ENCODE measurements at regions not wholly inside any gene's neighbourhood (a gene's known extent, or its start where the extent isn't known, plus 50 kb on each side); places are given as distances from the start of the nearest gene placed in this dataset.

DNA sequence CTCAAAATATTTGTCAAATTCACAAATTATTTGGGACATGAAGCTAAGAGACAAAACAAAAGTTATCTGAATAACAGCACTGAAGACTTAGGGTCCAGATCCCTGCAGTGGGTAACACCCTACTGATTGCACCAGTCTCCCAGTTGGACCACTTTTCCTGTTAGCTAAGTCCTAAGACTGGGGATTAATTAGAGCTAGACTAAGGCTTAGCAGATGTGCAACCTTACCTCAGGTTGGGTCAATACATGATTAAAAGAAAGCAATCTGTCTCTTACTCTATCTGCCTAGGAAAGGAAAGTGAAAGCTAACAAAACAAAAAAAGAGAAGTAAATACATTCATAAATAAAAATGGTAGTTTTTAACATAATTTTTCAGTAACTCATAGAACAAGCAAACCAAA, 737.2 kb upstream of the CHRM3 start:
- no peak for ATAC-seq
- Mint-ChIP-seq H3K27ac (peak overlapping the region; percentile 77; the same call in 1 of the 2 replicates), H3K36me3 (no peaks in the 10 kb centered on the region), H3K9me3 (no peaks in the 10 kb centered on the region), H3K4me1 (peaks cover 20% of the 10 kb centered on the region), H3K4me3 (no peak overlapping the region), H3K27me3 (ENCODE audit: low read depth) (no peaks in the 10 kb centered on the region)
- DNase-seq (ENCODE audit: low spot score), result no peak
- POLR2A ChIA-PET, result no interaction called here
- TF ChIP-seq MYBL2 (CRISPR knock-in tag; IDR thresholded peaks at IDR 0.05), result no peak
- CTCF ChIA-PET, result no interaction called here

DNA sequence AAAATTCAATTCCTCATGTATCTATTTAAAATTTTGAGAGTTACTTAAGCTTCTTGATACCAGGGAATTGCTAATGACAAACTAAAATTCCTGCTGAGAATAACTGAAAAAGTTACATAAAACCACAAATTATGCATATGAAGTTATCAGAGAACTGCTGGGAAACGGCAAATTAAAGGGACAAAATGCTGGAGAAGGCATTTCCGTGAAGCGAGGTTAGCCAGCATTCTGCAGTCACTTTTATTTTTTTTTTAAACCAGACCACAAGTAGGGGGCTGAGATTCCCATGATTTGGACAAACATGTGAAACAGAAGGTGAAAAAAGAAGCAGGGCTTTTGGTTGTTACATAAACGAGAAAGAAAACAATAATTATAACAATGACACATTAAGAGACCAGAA, 737.6 kb upstream of the CHRM3 start:
- POLR2A ChIA-PET, result no interaction called here

DNA sequence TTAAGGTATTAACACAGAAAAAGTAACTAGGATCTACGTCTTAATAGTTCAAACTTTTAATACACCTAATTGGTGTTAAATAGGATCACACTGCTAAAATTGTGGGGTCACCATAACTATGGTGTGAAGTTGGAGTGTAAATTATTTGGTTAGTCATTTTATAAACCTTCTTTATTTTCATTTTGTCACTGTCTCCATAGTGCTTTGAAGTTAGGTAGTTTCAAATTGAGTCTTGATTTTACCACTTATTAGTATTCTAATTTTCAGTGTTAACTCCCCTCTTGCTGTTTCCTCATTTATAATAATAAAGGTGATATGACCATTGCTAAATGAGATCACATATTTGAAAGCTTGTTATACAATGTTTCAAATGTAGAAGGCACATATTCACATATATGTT, 738.1 kb upstream of the CHRM3 start:
- POLR2A ChIA-PET, result interaction anchor here (1.0 kb wide), 1 partner anchor 21 kb away, joined by 3 read pairs; no protein-coding TSS in a partner anchor
- H3K27ac Mint-ChIP-seq, result peak overlapping the region; percentile 77
- TF ChIP-seq, protein P1, sequence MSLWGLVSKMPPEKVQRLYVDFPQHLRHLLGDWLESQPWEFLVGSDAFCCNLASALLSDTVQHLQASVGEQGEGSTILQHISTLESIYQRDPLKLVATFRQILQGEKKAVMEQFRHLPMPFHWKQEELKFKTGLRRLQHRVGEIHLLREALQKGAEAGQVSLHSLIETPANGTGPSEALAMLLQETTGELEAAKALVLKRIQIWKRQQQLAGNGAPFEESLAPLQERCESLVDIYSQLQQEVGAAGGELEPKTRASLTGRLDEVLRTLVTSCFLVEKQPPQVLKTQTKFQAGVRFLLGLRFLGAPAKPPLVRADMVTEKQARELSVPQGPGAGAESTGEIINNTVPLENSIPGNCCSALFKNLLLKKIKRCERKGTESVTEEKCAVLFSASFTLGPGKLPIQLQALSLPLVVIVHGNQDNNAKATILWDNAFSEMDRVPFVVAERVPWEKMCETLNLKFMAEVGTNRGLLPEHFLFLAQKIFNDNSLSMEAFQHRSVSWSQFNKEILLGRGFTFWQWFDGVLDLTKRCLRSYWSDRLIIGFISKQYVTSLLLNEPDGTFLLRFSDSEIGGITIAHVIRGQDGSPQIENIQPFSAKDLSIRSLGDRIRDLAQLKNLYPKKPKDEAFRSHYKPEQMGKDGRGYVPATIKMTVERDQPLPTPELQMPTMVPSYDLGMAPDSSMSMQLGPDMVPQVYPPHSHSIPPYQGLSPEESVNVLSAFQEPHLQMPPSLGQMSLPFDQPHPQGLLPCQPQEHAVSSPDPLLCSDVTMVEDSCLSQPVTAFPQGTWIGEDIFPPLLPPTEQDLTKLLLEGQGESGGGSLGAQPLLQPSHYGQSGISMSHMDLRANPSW (CRISPR knock-in tag; conservative IDR thresholded peaks at IDR 0.05; ENCODE audit: low read depth), result no peak
- TF ChIP-seq, protein P2, sequence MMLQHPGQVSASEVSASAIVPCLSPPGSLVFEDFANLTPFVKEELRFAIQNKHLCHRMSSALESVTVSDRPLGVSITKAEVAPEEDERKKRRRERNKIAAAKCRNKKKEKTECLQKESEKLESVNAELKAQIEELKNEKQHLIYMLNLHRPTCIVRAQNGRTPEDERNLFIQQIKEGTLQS (CRISPR knock-in tag; conservative IDR thresholded peaks at IDR 0.05), result no peak
- TF ChIP-seq, protein P3, sequence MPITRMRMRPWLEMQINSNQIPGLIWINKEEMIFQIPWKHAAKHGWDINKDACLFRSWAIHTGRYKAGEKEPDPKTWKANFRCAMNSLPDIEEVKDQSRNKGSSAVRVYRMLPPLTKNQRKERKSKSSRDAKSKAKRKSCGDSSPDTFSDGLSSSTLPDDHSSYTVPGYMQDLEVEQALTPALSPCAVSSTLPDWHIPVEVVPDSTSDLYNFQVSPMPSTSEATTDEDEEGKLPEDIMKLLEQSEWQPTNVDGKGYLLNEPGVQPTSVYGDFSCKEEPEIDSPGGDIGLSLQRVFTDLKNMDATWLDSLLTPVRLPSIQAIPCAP (CRISPR knock-in tag; IDR thresholded peaks at IDR 0.05), result no peak
- TF ChIP-seq, protein P4, sequence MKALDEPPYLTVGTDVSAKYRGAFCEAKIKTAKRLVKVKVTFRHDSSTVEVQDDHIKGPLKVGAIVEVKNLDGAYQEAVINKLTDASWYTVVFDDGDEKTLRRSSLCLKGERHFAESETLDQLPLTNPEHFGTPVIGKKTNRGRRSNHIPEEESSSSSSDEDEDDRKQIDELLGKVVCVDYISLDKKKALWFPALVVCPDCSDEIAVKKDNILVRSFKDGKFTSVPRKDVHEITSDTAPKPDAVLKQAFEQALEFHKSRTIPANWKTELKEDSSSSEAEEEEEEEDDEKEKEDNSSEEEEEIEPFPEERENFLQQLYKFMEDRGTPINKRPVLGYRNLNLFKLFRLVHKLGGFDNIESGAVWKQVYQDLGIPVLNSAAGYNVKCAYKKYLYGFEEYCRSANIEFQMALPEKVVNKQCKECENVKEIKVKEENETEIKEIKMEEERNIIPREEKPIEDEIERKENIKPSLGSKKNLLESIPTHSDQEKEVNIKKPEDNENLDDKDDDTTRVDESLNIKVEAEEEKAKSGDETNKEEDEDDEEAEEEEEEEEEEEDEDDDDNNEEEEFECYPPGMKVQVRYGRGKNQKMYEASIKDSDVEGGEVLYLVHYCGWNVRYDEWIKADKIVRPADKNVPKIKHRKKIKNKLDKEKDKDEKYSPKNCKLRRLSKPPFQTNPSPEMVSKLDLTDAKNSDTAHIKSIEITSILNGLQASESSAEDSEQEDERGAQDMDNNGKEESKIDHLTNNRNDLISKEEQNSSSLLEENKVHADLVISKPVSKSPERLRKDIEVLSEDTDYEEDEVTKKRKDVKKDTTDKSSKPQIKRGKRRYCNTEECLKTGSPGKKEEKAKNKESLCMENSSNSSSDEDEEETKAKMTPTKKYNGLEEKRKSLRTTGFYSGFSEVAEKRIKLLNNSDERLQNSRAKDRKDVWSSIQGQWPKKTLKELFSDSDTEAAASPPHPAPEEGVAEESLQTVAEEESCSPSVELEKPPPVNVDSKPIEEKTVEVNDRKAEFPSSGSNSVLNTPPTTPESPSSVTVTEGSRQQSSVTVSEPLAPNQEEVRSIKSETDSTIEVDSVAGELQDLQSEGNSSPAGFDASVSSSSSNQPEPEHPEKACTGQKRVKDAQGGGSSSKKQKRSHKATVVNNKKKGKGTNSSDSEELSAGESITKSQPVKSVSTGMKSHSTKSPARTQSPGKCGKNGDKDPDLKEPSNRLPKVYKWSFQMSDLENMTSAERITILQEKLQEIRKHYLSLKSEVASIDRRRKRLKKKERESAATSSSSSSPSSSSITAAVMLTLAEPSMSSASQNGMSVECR (CRISPR knock-in tag; IDR thresholded peaks at IDR 0.05; ENCODE audit: borderline replicate concordance), result no peak
- TF ChIP-seq, protein P5, sequence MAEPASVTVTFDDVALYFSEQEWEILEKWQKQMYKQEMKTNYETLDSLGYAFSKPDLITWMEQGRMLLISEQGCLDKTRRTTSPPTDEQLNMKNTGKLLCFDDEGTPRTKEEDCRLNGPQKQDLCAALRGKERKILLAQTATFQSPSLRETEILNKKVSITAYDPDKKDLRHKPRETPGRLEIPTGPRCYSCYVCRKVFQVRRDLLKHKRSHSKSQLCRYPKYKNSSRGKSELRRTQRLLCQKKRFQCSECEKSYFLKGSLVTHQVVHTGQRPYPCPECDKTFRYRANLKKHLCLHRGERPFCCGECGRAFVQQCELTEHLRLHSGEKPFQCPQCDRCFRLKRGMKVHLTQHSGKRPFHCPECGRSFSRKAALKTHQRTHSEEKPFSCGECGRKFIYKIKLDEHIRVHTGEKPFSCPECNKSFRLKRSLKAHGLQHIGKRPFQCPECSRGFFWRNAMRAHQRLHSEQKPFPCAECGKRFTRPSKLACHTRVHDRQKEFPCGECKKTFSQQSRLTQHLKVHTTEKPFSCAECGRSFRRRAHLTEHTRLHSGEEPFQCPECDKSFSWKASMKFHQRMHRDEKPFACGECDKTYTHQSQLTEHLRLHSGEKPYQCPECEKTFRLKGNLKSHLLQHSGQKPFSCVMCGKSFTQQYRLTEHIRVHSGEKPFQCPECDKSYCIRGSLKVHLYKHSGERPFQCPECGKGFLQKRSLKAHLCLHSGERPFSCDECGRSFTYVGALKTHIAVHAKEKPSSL (CRISPR knock-in tag; conservative IDR thresholded peaks at IDR 0.05), result no peak
- TF ChIP-seq, protein P6, sequence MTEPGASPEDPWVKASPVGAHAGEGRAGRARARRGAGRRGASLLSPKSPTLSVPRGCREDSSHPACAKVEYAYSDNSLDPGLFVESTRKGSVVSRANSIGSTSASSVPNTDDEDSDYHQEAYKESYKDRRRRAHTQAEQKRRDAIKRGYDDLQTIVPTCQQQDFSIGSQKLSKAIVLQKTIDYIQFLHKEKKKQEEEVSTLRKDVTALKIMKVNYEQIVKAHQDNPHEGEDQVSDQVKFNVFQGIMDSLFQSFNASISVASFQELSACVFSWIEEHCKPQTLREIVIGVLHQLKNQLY (CRISPR knock-in tag; IDR thresholded peaks at IDR 0.05), result no peak
- TF ChIP-seq ZNF263 (CRISPR knock-in tag; IDR thresholded peaks at IDR 0.05; ENCODE audit: low read depth) (no peak), CBFB (CRISPR knock-in tag; IDR thresholded peaks at IDR 0.05; ENCODE audit: low read depth) (no peak), MYBL2 (CRISPR knock-in tag; IDR thresholded peaks at IDR 0.05) (no peak), NFYB (CRISPR knock-in tag; conservative IDR thresholded peaks at IDR 0.05; ENCODE audit: low read depth) (no peak), ESRRA (CRISPR knock-in tag; IDR thresholded peaks at IDR 0.05; ENCODE audit: borderline replicate concordance) (no peak)
- TF ChIP-seq, protein P7, sequence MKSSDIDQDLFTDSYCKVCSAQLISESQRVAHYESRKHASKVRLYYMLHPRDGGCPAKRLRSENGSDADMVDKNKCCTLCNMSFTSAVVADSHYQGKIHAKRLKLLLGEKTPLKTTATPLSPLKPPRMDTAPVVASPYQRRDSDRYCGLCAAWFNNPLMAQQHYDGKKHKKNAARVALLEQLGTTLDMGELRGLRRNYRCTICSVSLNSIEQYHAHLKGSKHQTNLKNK (CRISPR knock-in tag; IDR thresholded peaks at IDR 0.05), result no peak
- TF ChIP-seq, protein P8, sequence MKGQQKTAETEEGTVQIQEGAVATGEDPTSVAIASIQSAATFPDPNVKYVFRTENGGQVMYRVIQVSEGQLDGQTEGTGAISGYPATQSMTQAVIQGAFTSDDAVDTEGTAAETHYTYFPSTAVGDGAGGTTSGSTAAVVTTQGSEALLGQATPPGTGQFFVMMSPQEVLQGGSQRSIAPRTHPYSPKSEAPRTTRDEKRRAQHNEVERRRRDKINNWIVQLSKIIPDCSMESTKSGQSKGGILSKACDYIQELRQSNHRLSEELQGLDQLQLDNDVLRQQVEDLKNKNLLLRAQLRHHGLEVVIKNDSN (CRISPR knock-in tag; IDR thresholded peaks at IDR 0.05), result no peak

More for the DNA sequence above, 737.6 kb upstream of the CHRM3 start:
- Mint-ChIP-seq H3K36me3 (no peaks in the 10 kb centered on the region), H3K4me1 (peaks cover 20% of the 10 kb centered on the region), H3K4me3 (no peak overlapping the region), H3K9me3 (no peaks in the 10 kb centered on the region), H3K27ac (peak overlapping the region; percentile 77; the same call in 1 of the 2 replicates), H3K27me3 (ENCODE audit: low read depth) (no peaks in the 10 kb centered on the region)
- no peak for ATAC-seq
- CTCF ChIA-PET, result no interaction called here
- TF ChIP-seq, protein P2 (CRISPR knock-in tag; conservative IDR thresholded peaks at IDR 0.05), result no peak
- TF ChIP-seq ZNF671 (CRISPR knock-in tag; IDR thresholded peaks at IDR 0.05), result no peak
- TF ChIP-seq, protein P9, sequence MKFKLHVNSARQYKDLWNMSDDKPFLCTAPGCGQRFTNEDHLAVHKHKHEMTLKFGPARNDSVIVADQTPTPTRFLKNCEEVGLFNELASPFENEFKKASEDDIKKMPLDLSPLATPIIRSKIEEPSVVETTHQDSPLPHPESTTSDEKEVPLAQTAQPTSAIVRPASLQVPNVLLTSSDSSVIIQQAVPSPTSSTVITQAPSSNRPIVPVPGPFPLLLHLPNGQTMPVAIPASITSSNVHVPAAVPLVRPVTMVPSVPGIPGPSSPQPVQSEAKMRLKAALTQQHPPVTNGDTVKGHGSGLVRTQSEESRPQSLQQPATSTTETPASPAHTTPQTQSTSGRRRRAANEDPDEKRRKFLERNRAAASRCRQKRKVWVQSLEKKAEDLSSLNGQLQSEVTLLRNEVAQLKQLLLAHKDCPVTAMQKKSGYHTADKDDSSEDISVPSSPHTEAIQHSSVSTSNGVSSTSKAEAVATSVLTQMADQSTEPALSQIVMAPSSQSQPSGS (CRISPR knock-in tag; IDR thresholded peaks at IDR 0.05; ENCODE audit: borderline replicate concordance, low read depth), result no peak
- TF ChIP-seq CREM (CRISPR knock-in tag; IDR thresholded peaks at IDR 0.05), result no peak
- DNase-seq (ENCODE audit: low spot score), result no peak

More for the DNA sequence above, 738.1 kb upstream of the CHRM3 start:
- Mint-ChIP-seq H3K4me1 (peaks cover 20% of the 10 kb centered on the region), H3K36me3 (no peaks in the 10 kb centered on the region), H3K27me3 (ENCODE audit: low read depth) (no peaks in the 10 kb centered on the region), H3K9me3 (no peaks in the 10 kb centered on the region), H3K4me3 (no peak overlapping the region)
- no peak for DNase-seq (ENCODE audit: low spot score)
- CTCF ChIA-PET, result interaction anchor here (0.9 kb wide), 1 partner anchor 797 kb away, joined by 4 read pairs; no protein-coding TSS in a partner anchor
- ATAC-seq, result no peak
